ENCODE measurements at regions not wholly inside any gene's neighbourhood (a gene's known extent, or its start where the extent isn't known, plus 50 kb on each side); places are given as distances from the start of the nearest gene placed in this dataset.

GRCh38 chr6:19041906-19042305 lies 654.8 kb downstream of the RNF144B start (continued):
- TF ChIP-seq MEF2B (IDR thresholded peaks at IDR 0.05; ENCODE audit: partially characterized antibody, poor library complexity, severe bottlenecking) (no peak), ZBTB4 (CRISPR knock-in tag; IDR thresholded peaks at IDR 0.05) (no peak)

GRCh38 chr6:19042420-19042819 lies 655.3 kb downstream of the RNF144B start:
- BruUV-seq (replicated peaks): no TSS peak
- Histone ChIP-seq H3K4me2 (ENCODE audit: control insufficient read depth, insufficient read depth) (no peak overlapping the region), H3K4me1 (ENCODE audit: control insufficient read depth, insufficient read depth, low read length) (no peaks in the 10 kb centered on the region), H3K27ac (ENCODE audit: control insufficient read depth, insufficient read depth) (no peak overlapping the region), H3K79me2 (ENCODE audit: control insufficient read depth, insufficient read depth, low read length) (no peaks in the 10 kb centered on the region), H2AFZ (ENCODE audit: control insufficient read depth, low read depth, low read length) (no peak overlapping the region), H3K36me3 (ENCODE audit: control insufficient read depth in 2 of 2, insufficient read depth in 2 of 2, low read length in 1 of 2) (no peaks in the 10 kb centered on the region), H3K9ac (ENCODE audit: control insufficient read depth, insufficient read depth, low read length) (no peak overlapping the region), H3K9me3 (replicated peaks; ENCODE audit: control insufficient read depth, insufficient read depth, low read length) (no peaks in the 10 kb centered on the region), H3K4me3 (no peak overlapping the region), H3K27me3 (replicated peaks in 1 of 2; ENCODE audit: control insufficient read depth in 2 of 2, insufficient read depth in 2 of 2, low read length in 1 of 2) (no peaks in the 10 kb centered on the region), H4K20me1 (ENCODE audit: control insufficient read depth, insufficient read depth) (no peaks in the 10 kb centered on the region)
- in situ Hi-C loops (cut with MboI): no loop called here
- no peak for ATAC-seq
- CTCF ChIA-PET: no interaction called here
- WGBS (ENCODE audit: insufficient coverage, insufficient replicate concordance, low lambda C conversion rate, missing lambda C conversion rate): 19% methylated on average over 5 of the region's 5 CpGs
- SMC1A ChIA-PET (ENCODE audit: uncharacterized antibody, unreplicated experiment): no interaction called here
- intact Hi-C loops (cut with micrococcal nuclease; ENCODE audit: unreplicated experiment): no loop called here
- RAD21 ChIA-PET (ENCODE audit: unreplicated experiment): no interaction called here
- no peak for DNase-seq (ENCODE audit: low read depth, low spot score)
- POLR2A ChIA-PET: no interaction called here
- FAIRE-seq: no peak
- TF ChIP-seq USF1 (IDR thresholded peaks at IDR 0.05; ENCODE audit: borderline replicate concordance, extremely low read length, insufficient read depth, low read depth, low read length) (no peak), SREBF1 (IDR thresholded peaks at IDR 0.05; ENCODE audit: low read length) (no peak), SRF (IDR thresholded peaks at IDR 0.05; ENCODE audit: low read depth in 2 of 2, low read length in 2 of 2) (no peak), ZNF622 (IDR thresholded peaks at IDR 0.05) (no peak), EP300 (IDR thresholded peaks at IDR 0.05; ENCODE audit: borderline replicate concordance in 1 of 2, control insufficient read depth in 1 of 2, low read depth in 2 of 2, low read length in 2 of 2) (no peak), PAX5 (IDR thresholded peaks at IDR 0.05; ENCODE audit: borderline replicate concordance, low read depth, low read length) (no peak), USF2 (IDR thresholded peaks at IDR 0.05; ENCODE audit: borderline replicate concordance, low read depth, low read length) (no peak), BRCA1 (IDR thresholded peaks at IDR 0.05; ENCODE audit: low read depth, low read length) (no peak), SMC3 (IDR thresholded peaks at IDR 0.05; ENCODE audit: borderline replicate concordance, low read length) (no peak), CBX3 (IDR thresholded peaks at IDR 0.05; ENCODE audit: borderline replicate concordance, low read depth) (no peak), IRF5 (IDR thresholded peaks at IDR 0.05; ENCODE audit: borderline replicate concordance) (no peak), BHLHE40 (IDR thresholded peaks at IDR 0.05; ENCODE audit: borderline replicate concordance in 1 of 2, low read depth in 2 of 2, low read length in 1 of 2) (no peak), HDAC6 (IDR thresholded peaks at IDR 0.05; ENCODE audit: unreplicated experiment) (no peak), DPF2 (IDR thresholded peaks at IDR 0.05) (no peak)

Data from GM12878 (cell line).